Stimulated activated CD8-positive, alpha-beta memory T cell treated with anti-CD3 and anti-CD28 coated beads, Interleukin-15, amount 100 ng/mL, for 24 hours (primary cell): ENCODE measurements at regions not wholly inside any gene's neighbourhood (a gene's known extent, or its start where the extent isn't known, plus 50 kb on each side); places are given as distances from the start of the nearest gene placed in this dataset.
"Not testable (repeated sequence)": the region's sequence is repeated elsewhere in the genome, so short reads cannot be mapped to it uniquely, and the experiment has no call there.

Source experiments
- DNase-seq: peaks from one replicate; pipeline ENCODE4 v3.0.0-alpha.2; 2020; ENCODE audit warnings: low read depth

DNA sequence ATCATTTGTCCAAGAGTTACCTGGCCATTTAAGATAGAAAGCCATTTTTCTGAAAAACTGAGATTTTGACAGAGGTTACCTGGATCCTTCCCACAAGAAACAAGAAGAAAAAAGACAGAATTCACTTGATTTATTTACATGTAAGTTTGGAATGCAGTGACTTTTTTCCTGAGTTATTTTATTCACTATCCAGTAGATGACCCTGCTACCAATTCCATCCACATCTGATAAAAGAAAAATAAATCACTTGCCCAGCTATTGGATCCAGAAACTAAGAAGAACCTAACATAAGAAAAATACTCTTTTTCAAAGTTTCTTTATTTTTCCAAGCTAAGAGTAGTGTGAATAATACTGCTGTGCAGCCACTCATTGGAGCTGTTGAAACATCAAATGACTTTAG, 275.2 kb downstream of the CETN3 start:
- DNase-seq = no peak

DNA sequence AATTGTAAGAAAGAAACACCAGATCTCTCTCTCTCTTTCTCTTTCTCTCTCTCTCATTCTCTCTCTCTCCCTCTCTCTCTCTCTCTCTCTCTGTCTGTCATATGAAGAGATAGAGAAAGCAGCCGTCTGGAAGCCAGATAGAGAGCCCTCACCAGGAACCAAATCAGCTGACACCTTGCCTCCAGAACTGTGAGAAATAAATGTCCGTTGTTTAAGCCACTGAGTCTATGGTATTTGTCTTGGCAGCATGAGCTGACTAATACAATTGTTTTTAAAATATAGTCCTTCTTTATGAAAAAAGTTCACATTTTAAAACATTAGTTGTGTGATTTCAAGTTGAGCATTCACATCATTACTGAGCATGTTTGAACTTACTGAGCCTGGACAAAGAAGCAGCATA, 275.6 kb downstream of the CETN3 start:
- no peak for DNase-seq

GRCh38 chr5:90131383-90132133, 278.0 kb downstream of the CETN3 start:
- no peak for DNase-seq

GRCh38 chr5:90128551-90128950, 281.0 kb downstream of the CETN3 start:
- no peak for DNase-seq

GRCh38 chr5:90119531-90119971, 290.0 kb downstream of the CETN3 start:
- no peak for DNase-seq

DNA sequence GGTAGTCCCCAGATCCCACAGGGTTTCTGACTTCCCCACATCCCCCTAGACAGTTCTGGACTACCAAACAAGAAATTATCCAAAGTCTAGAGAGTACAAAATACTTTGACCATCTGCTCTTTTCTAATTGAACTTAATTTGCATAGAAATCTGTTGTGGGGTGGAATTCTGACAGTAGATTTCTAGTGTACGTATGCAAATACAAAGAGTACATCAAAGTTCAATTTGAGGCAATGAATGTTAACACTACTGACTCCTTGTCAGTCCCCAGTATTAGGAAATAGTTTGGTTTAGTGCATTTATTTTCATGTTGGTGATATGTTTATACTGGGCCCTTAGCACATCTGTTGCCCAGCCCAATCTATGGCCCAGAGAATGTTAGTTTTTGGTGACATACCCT, 292.6 kb downstream of the CETN3 start:
- no peak for DNase-seq

GRCh38 chr5:90113108-90113507, 296.4 kb downstream of the CETN3 start:
- no peak for DNase-seq

GRCh38 chr5:90112033-90112692, 297.4 kb downstream of the CETN3 start:
- no peak for DNase-seq

DNA sequence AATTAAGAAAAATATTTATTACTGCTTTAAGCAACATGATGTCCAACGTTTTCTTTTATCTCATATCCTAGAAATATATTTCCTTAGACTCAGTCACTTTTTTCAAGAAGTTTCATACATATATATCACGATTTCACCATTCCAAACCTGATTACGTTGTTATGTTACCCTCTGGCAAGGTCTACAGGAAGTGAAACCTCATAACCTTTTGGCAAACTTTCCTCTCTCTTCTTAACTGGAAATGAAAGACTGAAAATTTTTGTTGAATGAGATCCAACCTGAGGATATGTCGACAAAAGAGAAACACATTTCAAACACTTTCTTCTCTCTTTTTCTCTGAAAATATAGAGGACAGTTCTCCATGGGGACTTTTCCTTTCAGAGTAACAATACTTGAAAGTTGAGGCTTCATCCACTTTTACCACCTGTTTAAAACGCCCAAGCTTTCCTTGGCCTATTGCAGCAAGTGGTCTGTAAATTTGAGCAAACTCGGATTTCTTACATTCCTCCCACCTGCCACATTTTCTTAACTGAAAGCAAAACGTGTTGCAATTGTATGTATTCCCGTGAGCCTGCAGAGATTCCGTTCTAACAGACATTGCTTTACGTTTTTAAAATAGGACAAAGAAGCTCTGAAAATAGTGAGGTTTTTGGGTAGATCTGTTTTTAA, 298.1 kb downstream of the CETN3 start:
- no peak for DNase-seq

DNA sequence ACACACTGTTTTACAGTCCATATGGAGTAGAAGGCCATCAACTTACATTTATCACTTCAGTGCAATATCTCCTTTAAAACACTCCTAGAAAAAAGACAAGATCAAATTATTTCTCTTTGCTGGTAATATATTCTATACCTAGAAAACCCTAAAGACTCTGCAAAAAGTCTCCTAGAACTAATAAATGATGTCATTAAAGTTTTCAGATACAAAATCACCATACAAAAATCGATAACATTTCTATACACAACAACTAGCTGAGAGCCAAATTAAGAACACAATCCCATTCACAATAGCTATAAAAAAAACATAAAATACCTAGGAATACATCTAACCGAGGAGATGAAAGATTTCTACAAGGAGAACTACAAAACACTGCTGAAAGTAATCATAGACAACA, 300.3 kb downstream of the CETN3 start:
- DNase-seq = no peak

- DNase-seq = no peak
These were observed 310.5 kb downstream of the CETN3 start for GRCh38 chr5:90099099-90099498.

GRCh38 chr5:90097082-90097477, 312.5 kb downstream of the CETN3 start:
- DNase-seq = no peak

DNA sequence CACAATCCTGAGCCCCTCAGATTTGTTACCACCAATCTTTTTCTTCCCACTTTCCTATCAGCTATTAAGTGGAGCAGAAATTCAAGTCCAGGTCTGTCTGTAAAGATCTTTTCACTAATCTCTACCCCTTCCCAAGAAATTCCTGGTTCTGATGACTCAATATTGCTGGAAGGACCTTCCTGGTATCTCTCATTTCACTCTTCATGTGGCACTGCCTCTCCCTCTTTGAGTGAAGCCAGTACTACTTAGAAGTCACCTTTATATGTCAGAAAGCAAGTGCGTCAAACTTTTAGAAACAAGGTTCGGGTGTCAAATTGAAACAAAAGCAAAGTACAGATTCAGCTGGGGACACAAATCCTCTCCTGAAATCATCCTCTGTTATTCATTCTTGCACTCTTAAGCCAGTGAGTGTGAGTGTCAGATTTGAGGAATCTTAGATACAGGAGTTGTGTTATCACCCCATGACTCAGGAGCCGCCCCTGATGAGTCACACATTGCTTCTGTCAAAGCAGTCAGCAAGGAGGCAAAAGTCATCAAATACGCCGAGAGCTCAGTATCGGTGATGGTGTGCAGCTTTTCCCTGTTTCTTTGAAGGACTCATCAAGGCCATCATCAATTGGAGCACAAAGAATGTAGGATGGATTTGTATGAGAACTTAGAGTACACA, 313.0 kb downstream of the CETN3 start:
- no peak for DNase-seq

GRCh38 chr5:90095292-90096060, 314.1 kb downstream of the CETN3 start:
- no peak for DNase-seq

DNA sequence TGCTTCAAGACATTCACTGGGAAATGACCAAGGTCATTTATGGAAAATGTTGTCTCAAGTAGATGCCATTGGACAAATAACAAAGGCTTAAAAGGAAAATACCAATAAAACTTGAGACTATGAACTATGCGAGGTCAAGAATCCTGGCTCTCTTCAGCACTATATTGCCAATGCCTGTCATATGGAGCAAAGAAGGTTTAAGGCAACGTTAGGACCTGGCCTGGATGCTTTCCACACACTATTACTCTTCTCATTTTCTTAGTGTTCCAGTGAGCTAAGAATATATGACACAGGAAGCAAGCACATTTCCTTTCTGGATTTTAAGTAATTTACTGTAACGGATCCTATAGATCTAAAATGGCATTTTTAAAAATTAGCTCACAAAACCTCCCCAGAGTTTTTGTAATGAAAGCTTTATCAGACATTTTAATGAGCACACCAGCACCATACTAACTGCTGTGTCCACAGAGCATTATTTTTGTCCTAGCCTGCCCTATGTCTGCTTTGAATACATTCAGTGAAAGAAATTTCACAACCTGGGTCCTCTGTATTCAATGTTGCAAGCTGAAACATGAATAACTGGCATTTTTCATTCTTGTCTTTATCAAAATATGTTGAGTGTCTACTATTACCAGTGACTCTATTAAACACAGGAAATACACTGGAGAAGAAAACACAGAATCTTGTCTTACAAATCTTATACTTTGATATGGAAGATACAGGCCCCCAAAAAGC, 315.6 kb downstream of the CETN3 start:
- no peak for DNase-seq

DNA sequence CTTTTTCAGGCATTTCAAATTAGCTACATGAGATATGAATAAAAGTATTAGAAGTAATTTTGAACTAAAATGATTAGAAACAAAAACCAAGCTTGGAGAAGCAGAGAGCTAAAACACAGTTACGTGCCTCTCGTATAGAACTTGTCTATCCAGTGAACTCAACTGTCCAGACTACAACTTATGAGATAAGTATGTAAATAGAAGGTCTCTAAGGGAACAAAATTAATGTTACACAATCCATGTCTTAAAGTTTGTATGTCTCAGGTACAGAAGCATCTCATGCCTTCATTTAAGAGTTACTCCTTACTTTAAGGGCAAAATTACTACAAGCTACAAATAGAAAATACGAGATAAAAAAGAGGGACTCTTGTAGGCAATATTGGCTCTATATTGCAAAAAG, 316.8 kb downstream of the CETN3 start:
- no peak for DNase-seq

- DNase-seq = no peak
These were observed 325.2 kb downstream of the CETN3 start for GRCh38 chr5:90084342-90084741.

DNA sequence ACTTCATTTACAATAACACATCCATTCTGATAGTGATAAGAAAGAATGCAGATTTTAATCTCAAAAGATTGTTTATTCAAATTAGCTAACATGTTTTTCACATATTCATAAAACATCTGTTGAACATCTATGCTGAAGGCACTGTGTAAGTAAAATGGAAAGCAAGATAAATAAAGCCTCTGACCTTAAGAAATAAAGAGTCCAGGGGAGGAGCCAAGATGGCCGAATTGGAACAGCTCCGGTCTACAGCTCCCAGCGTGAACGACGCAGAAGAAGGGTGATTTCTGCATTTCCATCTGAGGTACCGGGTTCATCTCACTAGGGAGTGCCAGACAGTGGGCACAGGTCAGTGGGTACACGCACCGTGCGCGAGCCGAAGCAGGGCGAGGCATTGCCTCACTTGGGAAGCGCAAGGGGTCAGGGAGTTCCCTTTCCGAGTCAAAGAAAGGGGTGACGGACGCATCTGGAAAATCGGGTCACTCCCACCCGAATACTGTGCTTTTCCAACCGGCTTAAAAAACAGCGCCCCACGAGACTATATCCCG, 336.5 kb downstream of the CETN3 start:
- DNase-seq = not testable (repeated sequence)

DNA sequence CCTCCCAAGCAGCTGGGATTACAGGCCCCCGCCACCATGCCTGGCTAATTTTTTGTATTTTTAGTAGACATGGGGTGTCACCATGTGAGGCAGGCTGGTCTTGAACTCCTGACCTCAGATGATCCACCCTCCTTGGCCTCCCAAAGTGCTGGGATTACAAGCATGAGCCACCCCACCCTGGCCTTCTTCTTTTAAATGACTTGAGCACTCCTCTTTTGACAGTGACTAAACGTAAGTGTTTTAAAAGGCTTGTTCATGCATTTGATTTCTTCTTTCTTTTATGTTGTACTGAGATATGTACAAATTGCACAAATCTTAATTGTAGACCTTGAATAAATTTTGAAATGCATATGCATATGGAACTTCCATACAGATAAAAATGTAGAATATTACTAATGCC, 337.9 kb downstream of the CETN3 start:
- DNase-seq = no peak

DNA sequence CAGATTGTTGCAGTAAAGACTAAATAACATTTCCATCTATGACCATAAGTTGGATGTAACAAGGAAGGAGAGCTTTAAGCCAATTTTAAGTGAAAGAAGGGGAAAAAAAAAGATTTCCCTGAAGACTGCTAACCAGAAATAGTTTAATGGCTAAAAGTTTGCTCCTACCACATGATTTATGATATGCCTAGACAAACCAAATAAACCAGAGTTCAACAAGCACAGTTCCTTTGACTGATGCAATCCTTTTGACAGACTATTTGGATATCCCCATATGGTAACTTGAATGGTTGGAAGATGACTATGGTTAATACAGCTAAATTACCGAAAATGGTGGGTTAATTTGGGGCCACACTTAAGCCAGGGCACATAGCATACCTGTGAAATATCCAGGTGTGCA, 338.5 kb downstream of the CETN3 start:
- DNase-seq = no peak

DNA sequence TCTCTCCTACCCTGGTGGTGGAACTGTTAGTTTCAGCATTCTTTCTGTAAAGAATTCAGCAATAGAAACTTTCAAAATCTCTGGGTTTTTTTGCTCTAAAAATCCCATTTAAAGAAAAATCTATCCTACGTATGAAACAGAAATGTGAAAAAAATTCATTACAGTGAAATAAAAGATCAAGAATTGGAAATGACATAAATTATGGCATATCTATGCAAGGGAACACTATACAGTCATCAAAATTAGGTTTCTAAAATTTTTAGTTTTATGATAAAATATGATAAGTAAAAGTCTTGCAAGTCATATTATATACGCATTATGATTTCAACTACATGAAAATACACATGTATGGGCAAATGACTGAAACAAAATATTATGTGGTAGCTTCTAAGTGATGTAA, 342.6 kb downstream of the CETN3 start:
- no peak for DNase-seq
